Neural cell (in vitro differentiated cells): ENCODE measurements at regions not wholly inside any gene's neighbourhood (a gene's known extent, or its start where the extent isn't known, plus 50 kb on each side); places are given as distances from the start of the nearest gene placed in this dataset.

ENCODE experiments used
- H2AFZ ChIP-seq: fragments of 200-600, 300-800 bp; sonication (generic), shearing (Covaris generic); 2 replicates; pipeline ENCODE4 v1.6.0; 2014; ENCODE audit warnings: low read depth, mild to moderate bottlenecking, antibody characterized with exemption, low read length, moderate library complexity
- H3F3A ChIP-seq: fragments of 200-600 bp; shearing (Covaris generic); 2 replicates; pipeline ENCODE4 v1.6.1; 2016; ENCODE audit warnings: mild to moderate bottlenecking, moderate library complexity, mixed read lengths, antibody characterized with exemption, low read length; ENCODE audit not compliant: insufficient read depth, poor library complexity, severe bottlenecking
- H3K27ac ChIP-seq: fragments of 200-600, 300-800 bp; sonication (generic), shearing (Covaris generic); 2 replicates; pipeline ENCODE4 v1.5.1; 2014; ENCODE audit warnings: mild to moderate bottlenecking, low read length, moderate library complexity
- H3K27me3 ChIP-seq: fragments of 300-800, 200-600 bp; sonication (generic), shearing (Covaris generic); 2 replicates; pipeline ENCODE4 v1.6.0; 2014; ENCODE audit warnings: mild to moderate bottlenecking, low read depth, low read length, moderate library complexity; ENCODE audit not compliant: insufficient read depth
- H3K36me3 ChIP-seq: fragments of 300-800, 200-600 bp; sonication (generic), shearing (Covaris generic); 2 replicates; pipeline ENCODE4 v1.5.1; 2014; ENCODE audit warnings: mild to moderate bottlenecking, antibody characterized with exemption, low read length, moderate library complexity; ENCODE audit not compliant: insufficient read depth
- H3K4me2 ChIP-seq: fragments of 300-800, 200-600 bp; sonication (generic), shearing (Covaris generic); 2 replicates; pipeline ENCODE4 v1.6.0; 2014; ENCODE audit warnings: mild to moderate bottlenecking, low read length
- H3K4me3 ChIP-seq: fragments of 300-800, 200-600 bp; sonication (generic), shearing (Covaris generic); 2 replicates; pipeline ENCODE4 v1.5.1; 2014; ENCODE audit warnings: mild to moderate bottlenecking, low read length, moderate library complexity
- H3K79me2 ChIP-seq: fragments of 200-600 bp; shearing (Covaris generic); replicated peaks from 2 replicates; pipeline ENCODE4 v1.6.0; 2014; ENCODE audit warnings: mild to moderate bottlenecking, low read length, moderate library complexity; ENCODE audit not compliant: insufficient read depth
- H3K9ac ChIP-seq: fragments of 300-800, 200-600 bp; sonication (generic), shearing (Covaris generic); 2 replicates; pipeline ENCODE4 v1.6.1; 2016; ENCODE audit warnings: mild to moderate bottlenecking, low read length, mixed read lengths
- H3K9me2 ChIP-seq: fragments of 200-600 bp; shearing (Covaris generic); 2 replicates; pipeline ENCODE4 v1.6.1; 2016; ENCODE audit warnings: mild to moderate bottlenecking, low read length, mixed read lengths; ENCODE audit not compliant: insufficient read depth
- H3K9me3 ChIP-seq: fragments of 200-600, 300-800 bp; sonication (generic), shearing (Covaris generic); 2 replicates; pipeline ENCODE4 v1.6.1; 2016; ENCODE audit warnings: mild to moderate bottlenecking, mixed run types, low read length, moderate library complexity, mixed read lengths
- H4K20me1 ChIP-seq: fragments of 200-600 bp; shearing (Covaris generic); 2 replicates; pipeline ENCODE4 v1.6.1; 2016; ENCODE audit warnings: mild to moderate bottlenecking, mixed run types; ENCODE audit not compliant: insufficient read depth
- EP300 ChIP-seq: fragments of 450-650 bp; conservative IDR thresholded peaks from 2 replicates; pipeline ENCODE4 v1.6.1; 2014; ENCODE audit warnings: antibody characterized with exemption, mild to moderate bottlenecking, moderate library complexity; ENCODE audit not compliant: poor library complexity, severe bottlenecking
- EZH2 ChIP-seq: fragments of 200-600, 300-800 bp; shearing (Covaris generic), sonication (generic); IDR thresholded peaks from 2 replicates; pipeline ENCODE4 v1.6.1; 2014; ENCODE audit warnings: antibody characterized with exemption, low read length, borderline replicate concordance, mild to moderate bottlenecking; ENCODE audit not compliant: insufficient read depth, poor library complexity, severe bottlenecking
- MXI1 ChIP-seq: fragments of 450-650 bp; conservative IDR thresholded peaks from 2 replicates; pipeline ENCODE4 v1.6.1; 2014; ENCODE audit warnings: antibody characterized with exemption, mild to moderate bottlenecking; ENCODE audit not compliant: poor library complexity, severe bottlenecking
- POLR2AphosphoS5 ChIP-seq: IDR thresholded peaks from 2 replicates; pipeline ENCODE4 v1.6.1; 2012
- RAD21 ChIP-seq: fragments of 450-650 bp; conservative IDR thresholded peaks from 2 replicates; pipeline ENCODE4 v1.6.1; 2014; ENCODE audit warnings: antibody characterized with exemption, mild to moderate bottlenecking, moderate library complexity
- SMC3 ChIP-seq: fragments of 450-650 bp; conservative IDR thresholded peaks from 2 replicates; pipeline ENCODE4 v1.6.1; 2014; ENCODE audit warnings: antibody characterized with exemption, mild to moderate bottlenecking, moderate library complexity; ENCODE audit not compliant: poor library complexity
- TAF1 ChIP-seq: IDR thresholded peaks from 2 replicates; pipeline ENCODE4 v1.6.1; 2012; ENCODE audit warnings: low read depth
- TF ChIP-seq, protein P1 (sequence below): fragments of 450-650 bp; IDR thresholded peaks from 2 replicates; pipeline ENCODE4 v1.5.1; 2014; ENCODE audit warnings: antibody characterized with exemption, mild to moderate bottlenecking, moderate library complexity; ENCODE audit not compliant: poor library complexity, severe bottlenecking
- TF ChIP-seq, protein P2 (sequence below): IDR thresholded peaks from 2 replicates; pipeline ENCODE4 v1.6.1; 2012; ENCODE audit warnings: borderline replicate concordance

DNA sequence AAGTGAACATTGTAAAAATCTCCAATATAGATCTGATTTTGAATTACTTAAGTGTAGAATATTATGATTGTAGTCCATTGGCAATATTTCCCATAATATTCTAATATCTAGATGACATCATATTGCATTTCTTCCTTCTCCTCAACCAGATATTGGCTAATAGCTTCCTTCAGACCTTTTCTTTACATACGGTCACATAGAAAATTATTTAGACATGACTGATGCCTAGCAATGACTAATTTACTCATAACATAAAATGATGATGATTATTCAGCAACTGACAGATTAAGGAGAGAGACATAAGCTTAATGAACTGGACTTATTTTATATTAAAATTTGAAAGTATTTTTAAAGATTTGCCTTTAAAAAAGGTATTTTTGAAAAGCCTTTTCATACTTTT, 1287.6 kb downstream of the STIM2 start:
- H4K20me1 ChIP-seq, result no peaks in the 10 kb centered on the region
- H3K27me3 ChIP-seq, result no peaks in the 10 kb centered on the region

DNA sequence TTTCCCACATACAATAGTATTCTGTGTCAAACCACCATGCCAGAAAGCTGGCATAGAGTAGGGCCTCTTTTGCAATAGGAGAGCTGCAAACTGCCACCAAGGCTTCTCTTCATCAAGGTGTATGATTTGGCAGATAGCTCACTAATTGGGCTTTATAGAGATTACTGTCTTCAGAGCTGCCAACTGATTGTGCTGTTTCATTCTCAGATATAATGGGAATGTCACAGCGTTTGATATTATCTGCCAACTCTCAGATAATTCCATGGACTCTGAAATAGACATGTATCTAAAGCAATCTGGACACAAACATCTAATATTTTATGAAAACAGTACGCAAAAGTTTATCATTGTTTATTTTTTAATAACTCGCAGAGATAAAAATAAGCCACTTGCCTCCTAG, 1289.1 kb downstream of the STIM2 start:
- no peaks in the 10 kb centered on the region for H3K9me3 ChIP-seq
- H3K79me2 ChIP-seq, result no peaks in the 10 kb centered on the region
- H3K36me3 ChIP-seq, result no peaks in the 10 kb centered on the region
- peak; percentile 82 for TF ChIP-seq EP300
- peak; percentile 46 for TF ChIP-seq POLR2AphosphoS5
- TF ChIP-seq RAD21, result no peak
- H3K9me2 ChIP-seq, result no peaks in the 10 kb centered on the region
- no peaks in the 10 kb centered on the region for H3F3A ChIP-seq
- H3K27ac ChIP-seq, result no peak overlapping the region
- H3K4me3 ChIP-seq, result no peak overlapping the region
- H3K27me3 ChIP-seq, result no peaks in the 10 kb centered on the region
- no peaks in the 10 kb centered on the region for H4K20me1 ChIP-seq
- H3K4me2 ChIP-seq, result no peak overlapping the region
- no peak overlapping the region for H3K9ac ChIP-seq
- H2AFZ ChIP-seq, result no peak overlapping the region

More for the DNA sequence above, 1287.6 kb downstream of the STIM2 start:
- no peak overlapping the region for H3K4me2 ChIP-seq
- no peaks in the 10 kb centered on the region for H3K9me3 ChIP-seq
- H3K27ac ChIP-seq, result no peak overlapping the region
- TF ChIP-seq, protein P1, sequence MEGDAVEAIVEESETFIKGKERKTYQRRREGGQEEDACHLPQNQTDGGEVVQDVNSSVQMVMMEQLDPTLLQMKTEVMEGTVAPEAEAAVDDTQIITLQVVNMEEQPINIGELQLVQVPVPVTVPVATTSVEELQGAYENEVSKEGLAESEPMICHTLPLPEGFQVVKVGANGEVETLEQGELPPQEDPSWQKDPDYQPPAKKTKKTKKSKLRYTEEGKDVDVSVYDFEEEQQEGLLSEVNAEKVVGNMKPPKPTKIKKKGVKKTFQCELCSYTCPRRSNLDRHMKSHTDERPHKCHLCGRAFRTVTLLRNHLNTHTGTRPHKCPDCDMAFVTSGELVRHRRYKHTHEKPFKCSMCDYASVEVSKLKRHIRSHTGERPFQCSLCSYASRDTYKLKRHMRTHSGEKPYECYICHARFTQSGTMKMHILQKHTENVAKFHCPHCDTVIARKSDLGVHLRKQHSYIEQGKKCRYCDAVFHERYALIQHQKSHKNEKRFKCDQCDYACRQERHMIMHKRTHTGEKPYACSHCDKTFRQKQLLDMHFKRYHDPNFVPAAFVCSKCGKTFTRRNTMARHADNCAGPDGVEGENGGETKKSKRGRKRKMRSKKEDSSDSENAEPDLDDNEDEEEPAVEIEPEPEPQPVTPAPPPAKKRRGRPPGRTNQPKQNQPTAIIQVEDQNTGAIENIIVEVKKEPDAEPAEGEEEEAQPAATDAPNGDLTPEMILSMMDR, result no peak
- TF ChIP-seq RAD21 (no peak), MXI1 (no peak), POLR2AphosphoS5 (no peak), EZH2 (no peak), SMC3 (no peak), TAF1 (no peak), EP300 (no peak)
- TF ChIP-seq, protein P2, sequence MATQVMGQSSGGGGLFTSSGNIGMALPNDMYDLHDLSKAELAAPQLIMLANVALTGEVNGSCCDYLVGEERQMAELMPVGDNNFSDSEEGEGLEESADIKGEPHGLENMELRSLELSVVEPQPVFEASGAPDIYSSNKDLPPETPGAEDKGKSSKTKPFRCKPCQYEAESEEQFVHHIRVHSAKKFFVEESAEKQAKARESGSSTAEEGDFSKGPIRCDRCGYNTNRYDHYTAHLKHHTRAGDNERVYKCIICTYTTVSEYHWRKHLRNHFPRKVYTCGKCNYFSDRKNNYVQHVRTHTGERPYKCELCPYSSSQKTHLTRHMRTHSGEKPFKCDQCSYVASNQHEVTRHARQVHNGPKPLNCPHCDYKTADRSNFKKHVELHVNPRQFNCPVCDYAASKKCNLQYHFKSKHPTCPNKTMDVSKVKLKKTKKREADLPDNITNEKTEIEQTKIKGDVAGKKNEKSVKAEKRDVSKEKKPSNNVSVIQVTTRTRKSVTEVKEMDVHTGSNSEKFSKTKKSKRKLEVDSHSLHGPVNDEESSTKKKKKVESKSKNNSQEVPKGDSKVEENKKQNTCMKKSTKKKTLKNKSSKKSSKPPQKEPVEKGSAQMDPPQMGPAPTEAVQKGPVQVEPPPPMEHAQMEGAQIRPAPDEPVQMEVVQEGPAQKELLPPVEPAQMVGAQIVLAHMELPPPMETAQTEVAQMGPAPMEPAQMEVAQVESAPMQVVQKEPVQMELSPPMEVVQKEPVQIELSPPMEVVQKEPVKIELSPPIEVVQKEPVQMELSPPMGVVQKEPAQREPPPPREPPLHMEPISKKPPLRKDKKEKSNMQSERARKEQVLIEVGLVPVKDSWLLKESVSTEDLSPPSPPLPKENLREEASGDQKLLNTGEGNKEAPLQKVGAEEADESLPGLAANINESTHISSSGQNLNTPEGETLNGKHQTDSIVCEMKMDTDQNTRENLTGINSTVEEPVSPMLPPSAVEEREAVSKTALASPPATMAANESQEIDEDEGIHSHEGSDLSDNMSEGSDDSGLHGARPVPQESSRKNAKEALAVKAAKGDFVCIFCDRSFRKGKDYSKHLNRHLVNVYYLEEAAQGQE, result no peak
- H3K9ac ChIP-seq, result no peak overlapping the region
- no peaks in the 10 kb centered on the region for H3K9me2 ChIP-seq
- no peaks in the 10 kb centered on the region for H3F3A ChIP-seq
- H3K4me3 ChIP-seq, result no peak overlapping the region
- no peaks in the 10 kb centered on the region for H3K79me2 ChIP-seq
- H2AFZ ChIP-seq, result no peak overlapping the region
- H3K36me3 ChIP-seq, result no peaks in the 10 kb centered on the region

DNA sequence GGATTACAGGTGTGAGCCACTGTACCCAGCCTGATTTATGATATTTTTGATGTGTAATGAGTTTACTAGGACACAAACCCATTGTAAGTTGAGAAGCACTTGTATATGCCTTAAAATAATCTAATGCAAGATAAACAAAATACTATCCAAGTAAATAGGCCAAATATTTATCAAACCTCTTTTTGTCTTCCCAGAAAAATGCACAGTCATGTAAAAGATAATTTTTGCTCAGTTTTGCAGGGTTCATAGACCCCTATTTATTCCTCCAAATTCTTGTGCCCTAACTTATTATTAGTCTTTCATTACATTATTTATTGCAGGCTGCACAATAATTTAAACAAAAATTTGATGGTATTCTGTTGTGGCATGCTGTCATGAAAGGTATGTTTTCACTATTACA, 1290.7 kb downstream of the STIM2 start:
- H3F3A ChIP-seq, result no peaks in the 10 kb centered on the region
- H3K36me3 ChIP-seq, result no peaks in the 10 kb centered on the region
- H3K27me3 ChIP-seq, result no peaks in the 10 kb centered on the region
- H2AFZ ChIP-seq, result no peak overlapping the region
- no peak overlapping the region for H3K9ac ChIP-seq
- H3K79me2 ChIP-seq, result no peaks in the 10 kb centered on the region
- TF ChIP-seq RAD21 (no peak), EZH2 (no peak), TAF1 (no peak), SMC3 (no peak), EP300 (no peak)
- TF ChIP-seq, protein P1, result no peak
- no peaks in the 10 kb centered on the region for H4K20me1 ChIP-seq
- H3K9me2 ChIP-seq, result no peaks in the 10 kb centered on the region
- H3K27ac ChIP-seq, result no peak overlapping the region
- no peak overlapping the region for H3K4me3 ChIP-seq
- H3K4me2 ChIP-seq, result no peak overlapping the region
- H3K9me3 ChIP-seq, result no peaks in the 10 kb centered on the region
